ENCODE measurements at regions not wholly inside any gene's neighbourhood (a gene's known extent, or its start where the extent isn't known, plus 50 kb on each side); places are given as distances from the start of the nearest gene placed in this dataset.
"Not testable (repeated sequence)": the region's sequence is repeated elsewhere in the genome, so short reads cannot be mapped to it uniquely, and the experiment has no call there.

GRCh38 chr5:131001507-131001906, 163.5 kb downstream of the HINT1 start:
- H3K9ac ChIP-seq (ENCODE audit: low read length) = no peak overlapping the region
- H3K4me1 ChIP-seq (ENCODE audit: control insufficient read depth, insufficient read depth, low read length) = peaks cover 12% of the 10 kb centered on the region
- no peaks in the 10 kb centered on the region for H3K27me3 ChIP-seq (ENCODE audit: control insufficient read depth, insufficient read depth, low read length)
- H3K27ac ChIP-seq (ENCODE audit: low read depth, low read length) = no peak overlapping the region
- no peak overlapping the region for H3K4me3 ChIP-seq (ENCODE audit: low read depth, low read length)
- no peaks in the 10 kb centered on the region for H3K36me3 ChIP-seq (ENCODE audit: control insufficient read depth, insufficient read depth, low read length)
- no peaks in the 10 kb centered on the region for H3K9me3 ChIP-seq (ENCODE audit: control insufficient read depth, insufficient read depth, low read depth, low read length)

DNA sequence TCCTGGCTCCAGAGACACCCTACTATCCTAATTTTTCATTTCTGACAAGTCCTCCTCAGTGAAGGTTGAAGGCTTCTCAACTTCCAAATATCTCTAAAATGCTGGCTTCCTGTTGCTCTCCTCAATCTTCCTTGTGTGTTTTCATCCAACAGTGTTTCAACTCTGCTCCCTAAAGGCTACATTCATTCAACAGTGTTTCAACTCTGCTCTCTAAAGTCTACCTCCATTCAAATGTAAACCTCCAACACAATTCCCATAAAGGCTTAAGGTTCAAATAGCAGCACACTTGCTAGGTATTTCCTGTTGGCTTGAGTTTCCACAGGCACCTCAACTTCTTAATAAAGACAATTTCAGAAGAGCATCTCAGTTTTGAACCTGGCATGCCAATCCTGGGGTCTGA, 164.8 kb downstream of the HINT1 start:
- Histone ChIP-seq H3K9me3 (ENCODE audit: control insufficient read depth, insufficient read depth, low read depth, low read length) (no peaks in the 10 kb centered on the region), H3K27ac (ENCODE audit: low read depth, low read length) (no peak overlapping the region), H3K4me3 (ENCODE audit: low read depth, low read length) (no peak overlapping the region), H3K36me3 (ENCODE audit: control insufficient read depth, insufficient read depth, low read length) (no peaks in the 10 kb centered on the region), H3K27me3 (ENCODE audit: control insufficient read depth, insufficient read depth, low read length) (no peaks in the 10 kb centered on the region), H3K9ac (ENCODE audit: low read length) (no peak overlapping the region), H3K4me1 (ENCODE audit: control insufficient read depth, insufficient read depth, low read length) (peaks cover 10% of the 10 kb centered on the region)

GRCh38 chr5:130996720-130997119, 168.3 kb downstream of the HINT1 start:
- H3K4me3 ChIP-seq (ENCODE audit: low read depth, low read length); H3K27ac ChIP-seq (ENCODE audit: low read depth, low read length); H3K36me3 ChIP-seq (ENCODE audit: control insufficient read depth, insufficient read depth, low read length); H3K9ac ChIP-seq (ENCODE audit: low read length); H3K9me3 ChIP-seq (ENCODE audit: control insufficient read depth, insufficient read depth, low read depth, low read length); H3K27me3 ChIP-seq (ENCODE audit: control insufficient read depth, insufficient read depth, low read length): not testable (repeated sequence)
- H3K4me1 ChIP-seq (ENCODE audit: control insufficient read depth, insufficient read depth, low read length) = peaks cover 18% of the 10 kb centered on the region

GRCh38 chr5:130995851-130996250, 169.2 kb downstream of the HINT1 start:
- no peak overlapping the region for H3K9ac ChIP-seq (ENCODE audit: low read length)
- no peak overlapping the region for H3K4me3 ChIP-seq (ENCODE audit: low read depth, low read length)

GRCh38 chr5:130995254-130995515, 169.9 kb downstream of the HINT1 start:
- H3K4me3 ChIP-seq (ENCODE audit: low read depth, low read length) = no peak overlapping the region
- H3K36me3 ChIP-seq (ENCODE audit: control insufficient read depth, insufficient read depth, low read length) = no peaks in the 10 kb centered on the region

More at GRCh38 chr5:130995851-130996250, 169.2 kb downstream of the HINT1 start:
- Histone ChIP-seq H3K27ac (ENCODE audit: low read depth, low read length) (no peak overlapping the region), H3K9me3 (ENCODE audit: control insufficient read depth, insufficient read depth, low read depth, low read length) (no peaks in the 10 kb centered on the region), H3K36me3 (ENCODE audit: control insufficient read depth, insufficient read depth, low read length) (no peaks in the 10 kb centered on the region), H3K4me1 (ENCODE audit: control insufficient read depth, insufficient read depth, low read length) (peaks cover 18% of the 10 kb centered on the region), H3K27me3 (ENCODE audit: control insufficient read depth, insufficient read depth, low read length) (no peaks in the 10 kb centered on the region)

GRCh38 chr5:130994496-130995253, 170.4 kb downstream of the HINT1 start:
- H3K27ac ChIP-seq (ENCODE audit: low read depth, low read length) = no peak overlapping the region
- no peaks in the 10 kb centered on the region for H3K9me3 ChIP-seq (ENCODE audit: control insufficient read depth, insufficient read depth, low read depth, low read length)
- H3K27me3 ChIP-seq (ENCODE audit: control insufficient read depth, insufficient read depth, low read length) = no peaks in the 10 kb centered on the region
- no peaks in the 10 kb centered on the region for H3K36me3 ChIP-seq (ENCODE audit: control insufficient read depth, insufficient read depth, low read length)
- H3K4me3 ChIP-seq (ENCODE audit: low read depth, low read length) = no peak overlapping the region
- peaks cover 8% of the 10 kb centered on the region; the same call in 1 of the 2 replicates for H3K4me1 ChIP-seq (ENCODE audit: control insufficient read depth, insufficient read depth, low read length)
- no peak overlapping the region for H3K9ac ChIP-seq (ENCODE audit: low read length)

More at GRCh38 chr5:130995254-130995515, 169.9 kb downstream of the HINT1 start:
- Histone ChIP-seq H3K9me3 (ENCODE audit: control insufficient read depth, insufficient read depth, low read depth, low read length) (no peaks in the 10 kb centered on the region), H3K27me3 (ENCODE audit: control insufficient read depth, insufficient read depth, low read length) (no peaks in the 10 kb centered on the region), H3K27ac (ENCODE audit: low read depth, low read length) (no peak overlapping the region), H3K4me1 (ENCODE audit: control insufficient read depth, insufficient read depth, low read length) (peaks cover 12% of the 10 kb centered on the region), H3K9ac (ENCODE audit: low read length) (no peak overlapping the region)

GRCh38 chr5:130992621-130993020, 172.4 kb downstream of the HINT1 start:
- Histone ChIP-seq H3K27ac (ENCODE audit: low read depth, low read length) (no peak overlapping the region), H3K9me3 (ENCODE audit: control insufficient read depth, insufficient read depth, low read depth, low read length) (no peaks in the 10 kb centered on the region), H3K36me3 (ENCODE audit: control insufficient read depth, insufficient read depth, low read length) (no peaks in the 10 kb centered on the region), H3K4me3 (ENCODE audit: low read depth, low read length) (no peak overlapping the region), H3K9ac (ENCODE audit: low read length) (no peak overlapping the region), H3K27me3 (ENCODE audit: control insufficient read depth, insufficient read depth, low read length) (no peaks in the 10 kb centered on the region), H3K4me1 (ENCODE audit: control insufficient read depth, insufficient read depth, low read length) (peaks cover 8% of the 10 kb centered on the region; the same call in 1 of the 2 replicates)

DNA sequence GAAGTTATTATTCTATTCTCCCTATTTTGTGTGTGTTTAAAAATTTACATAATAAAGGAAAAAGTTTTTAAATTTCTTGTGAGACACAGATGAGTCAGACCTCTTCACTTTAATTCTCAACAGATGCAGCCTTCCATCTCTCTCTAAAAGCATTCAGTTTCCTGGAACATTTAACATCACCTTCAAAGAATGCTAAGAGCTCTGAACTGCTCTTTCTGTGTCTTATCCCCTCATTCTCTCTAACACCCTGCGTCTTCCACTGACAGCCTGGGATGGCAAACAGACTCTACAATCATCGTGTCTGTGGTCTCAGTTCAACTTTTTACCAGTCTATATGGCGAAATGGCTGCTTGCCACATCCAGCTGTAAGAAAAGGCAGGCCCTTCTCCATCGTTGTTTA, 173.0 kb downstream of the HINT1 start:
- H3K36me3 ChIP-seq (ENCODE audit: control insufficient read depth, insufficient read depth, low read length) = no peaks in the 10 kb centered on the region
- no peak overlapping the region for H3K27ac ChIP-seq (ENCODE audit: low read depth, low read length)
- H3K9ac ChIP-seq (ENCODE audit: low read length) = no peak overlapping the region
- no peaks in the 10 kb centered on the region for H3K9me3 ChIP-seq (ENCODE audit: control insufficient read depth, insufficient read depth, low read depth, low read length)
- H3K4me3 ChIP-seq (ENCODE audit: low read depth, low read length) = no peak overlapping the region
- peaks cover 8% of the 10 kb centered on the region; the same call in 1 of the 2 replicates for H3K4me1 ChIP-seq (ENCODE audit: control insufficient read depth, insufficient read depth, low read length)
- H3K27me3 ChIP-seq (ENCODE audit: control insufficient read depth, insufficient read depth, low read length) = no peaks in the 10 kb centered on the region

DNA sequence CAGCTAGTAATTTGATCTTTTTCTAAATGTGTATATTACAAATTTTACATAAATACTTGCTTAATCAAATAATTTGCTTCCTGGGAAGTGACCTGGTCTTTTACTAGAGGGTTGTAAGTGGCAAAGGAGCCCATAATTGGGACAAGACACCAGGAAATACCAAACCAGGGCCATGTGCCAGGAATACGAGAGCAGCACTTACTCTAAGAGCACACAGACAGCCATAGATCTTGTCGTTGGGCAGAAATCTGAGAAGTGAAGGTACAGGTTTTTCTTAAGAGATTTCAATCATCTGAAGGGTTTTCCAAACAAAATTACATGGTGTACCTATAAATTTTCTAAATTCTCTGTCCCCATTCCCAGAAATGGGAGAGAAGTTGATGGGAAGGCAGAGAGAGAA, 179.3 kb downstream of the HINT1 start:
- Histone ChIP-seq H3K27me3 (ENCODE audit: control insufficient read depth, insufficient read depth, low read length) (no peaks in the 10 kb centered on the region), H3K4me3 (ENCODE audit: low read depth, low read length) (no peak overlapping the region), H3K9me3 (ENCODE audit: control insufficient read depth, insufficient read depth, low read depth, low read length) (peaks cover 7% of the 10 kb centered on the region), H3K9ac (ENCODE audit: low read length) (no peak overlapping the region), H3K4me1 (ENCODE audit: control insufficient read depth, insufficient read depth, low read length) (no peaks in the 10 kb centered on the region), H3K36me3 (ENCODE audit: control insufficient read depth, insufficient read depth, low read length) (no peaks in the 10 kb centered on the region), H3K27ac (ENCODE audit: low read depth, low read length) (no peak overlapping the region)

DNA sequence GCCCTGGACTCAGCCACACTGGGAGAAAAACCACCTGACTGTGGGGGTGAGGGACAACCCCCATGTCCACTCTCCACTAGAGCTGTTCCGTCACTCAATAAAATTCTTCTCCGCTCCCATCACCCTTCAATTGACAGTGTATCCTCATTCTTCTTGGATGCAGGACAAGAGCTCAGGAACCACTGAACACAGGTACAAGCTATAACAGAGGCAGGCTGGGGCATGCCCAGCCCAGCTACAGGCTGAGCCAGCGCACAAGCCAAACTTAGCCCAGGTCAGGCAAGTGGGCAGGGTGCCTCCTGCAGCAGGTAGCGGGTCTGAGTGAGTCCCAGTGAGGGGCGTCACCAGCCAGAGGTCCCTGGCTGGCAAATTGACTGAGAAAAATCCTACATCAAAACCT, 183.4 kb downstream of the HINT1 start:
- Histone ChIP-seq H3K4me1 (ENCODE audit: control insufficient read depth, insufficient read depth, low read length) (no peaks in the 10 kb centered on the region), H3K9me3 (ENCODE audit: control insufficient read depth, insufficient read depth, low read depth, low read length) (peaks cover 7% of the 10 kb centered on the region), H3K36me3 (ENCODE audit: control insufficient read depth, insufficient read depth, low read length) (no peaks in the 10 kb centered on the region), H3K4me3 (ENCODE audit: low read depth, low read length) (no peak overlapping the region), H3K9ac (ENCODE audit: low read length) (no peak overlapping the region), H3K27ac (ENCODE audit: low read depth, low read length) (no peak overlapping the region), H3K27me3 (ENCODE audit: control insufficient read depth, insufficient read depth, low read length) (no peaks in the 10 kb centered on the region)

- H3K27me3 ChIP-seq (ENCODE audit: control insufficient read depth, insufficient read depth, low read length) = no peaks in the 10 kb centered on the region
- H3K9me3 ChIP-seq (ENCODE audit: control insufficient read depth, insufficient read depth, low read depth, low read length) = peaks cover 7% of the 10 kb centered on the region
- no peak overlapping the region for H3K9ac ChIP-seq (ENCODE audit: low read length)
- peaks cover 9% of the 10 kb centered on the region; the same call in 1 of the 2 replicates for H3K4me1 ChIP-seq (ENCODE audit: control insufficient read depth, insufficient read depth, low read length)
- no peak overlapping the region for H3K4me3 ChIP-seq (ENCODE audit: low read depth, low read length)
- H3K27ac ChIP-seq (ENCODE audit: low read depth, low read length) = no peak overlapping the region
- no peaks in the 10 kb centered on the region for H3K36me3 ChIP-seq (ENCODE audit: control insufficient read depth, insufficient read depth, low read length)
These were observed 186.6 kb downstream of the HINT1 start for GRCh38 chr5:130978475-130978874.

Measured in HUES6 (cell line).